Activated CD8-positive, alpha-beta T cell treated with anti-CD3 and anti-CD28 coated beads for 36 hours (primary cell): ENCODE measurements at regions not wholly inside any gene's neighbourhood (a gene's known extent, or its start where the extent isn't known, plus 50 kb on each side); places are given as distances from the start of the nearest gene placed in this dataset.

Source experiments
- ATAC-seq: fragments of 200-7000 bp; cut with Tn5 transposase; one replicate; pipeline ENCODE4 v1.10.0; 2021; ENCODE audit warnings: mild to moderate bottlenecking, moderate library complexity
- CTCF ChIA-PET: fragments of 350-600 bp; sonication (Branson Sonifier 250); formaldehyde crosslinking; loops from one replicate; lab custom pipeline; 2021; ENCODE audit warnings: antibody characterized with exemption; lab: Charles Lee
- POLR2A ChIA-PET: fragments of 350-600 bp; sonication (Branson Sonifier 250); formaldehyde crosslinking; loops from one replicate; lab custom pipeline; 2021; ENCODE audit warnings: antibody characterized with exemption; lab: Charles Lee
- DNase-seq: peaks from one replicate; pipeline ENCODE4 v3.0.0-alpha.2; 2020
- H3K27ac Mint-ChIP-seq: one replicate; pipeline ENCODE4 v1.8.0; 2021; ENCODE audit warnings: mild to moderate bottlenecking, mixed read lengths
- H3K27me3 Mint-ChIP-seq: one replicate; pipeline ENCODE4 v1.8.0; 2021; ENCODE audit warnings: mixed read lengths
- H3K36me3 Mint-ChIP-seq: one replicate; pipeline ENCODE4 v1.8.0; 2021; ENCODE audit warnings: low read depth, mixed read lengths
- H3K4me1 Mint-ChIP-seq: one replicate; pipeline ENCODE4 v1.8.0; 2021; ENCODE audit warnings: low read depth, mixed read lengths
- H3K4me3 Mint-ChIP-seq: one replicate; pipeline ENCODE4 v1.8.0; 2021; ENCODE audit warnings: mild to moderate bottlenecking, moderate library complexity, mixed read lengths
- H3K9me3 Mint-ChIP-seq: one replicate; pipeline ENCODE4 v1.8.0; 2021; ENCODE audit warnings: mixed read lengths
- CTCF ChIP-seq: fragments of 200-600 bp; IDR thresholded peaks from one replicate; pipeline ENCODE4 v1.8.0; 2022; ENCODE audit warnings: antibody characterized with exemption, mild to moderate bottlenecking
- intact Hi-C: fragments of 100-400 bp; cut with micrococcal nuclease; formaldehyde crosslinking; loops from one replicate; pipeline ENCODE4 v1.10.0; 2022

- POLR2A ChIA-PET, result interaction anchor here (0.5 kb wide), 1 partner anchor 289 kb away, joined by 3 read pairs; the partner anchor contains the start of gene ANKRD31
- intact Hi-C loops, result no loop called here
- no peak overlapping the region for H3K4me3 Mint-ChIP-seq
- ATAC-seq (no peak), DNase-seq (no peak)
- H3K27ac Mint-ChIP-seq, result no peak overlapping the region
- H3K27me3 Mint-ChIP-seq, result peaks cover 12% of the 10 kb centered on the region
- H3K9me3 Mint-ChIP-seq, result no peaks in the 10 kb centered on the region
- H3K36me3 Mint-ChIP-seq, result no peaks in the 10 kb centered on the region
- CTCF ChIA-PET, result interaction anchor here (1.1 to 3.6 kb wide), 4 partner anchors 11 to 289 kb away, joined by 3 to 19 read pairs (median 4); partner anchors contain the start of gene ANKRD31
- peaks cover 11% of the 10 kb centered on the region for H3K4me1 Mint-ChIP-seq
- TF ChIP-seq CTCF, result no peak
Measured at GRCh38 chr5:74948031-74948546, 81.9 kb upstream of the FAM169A start.

GRCh38 chr5:74946471-74946870 is 80.3 kb upstream of the FAM169A start:
- DNase-seq, result no peak
- Mint-ChIP-seq H3K27ac (no peak overlapping the region), H3K4me1 (peaks cover 11% of the 10 kb centered on the region), H3K9me3 (no peaks in the 10 kb centered on the region), H3K4me3 (no peak overlapping the region), H3K27me3 (peaks cover 12% of the 10 kb centered on the region), H3K36me3 (no peaks in the 10 kb centered on the region)
- TF ChIP-seq CTCF, result no peak
- POLR2A ChIA-PET, result no interaction called here
- CTCF ChIA-PET, result interaction anchor here (0.7 to 3.6 kb wide), 2 partner anchors 12 to 104 kb away, joined by 3 to 19 read pairs; no protein-coding TSS in a partner anchor
- no peak for ATAC-seq
- intact Hi-C loops, result no loop called here

GRCh38 chr5:74945561-74946165 is 79.5 kb upstream of the FAM169A start:
- TF ChIP-seq CTCF, result no peak
- no peaks in the 10 kb centered on the region for H3K9me3 Mint-ChIP-seq
- DNase-seq, result peak; percentile 79
- no peak overlapping the region for H3K4me3 Mint-ChIP-seq
- no peak overlapping the region for H3K27ac Mint-ChIP-seq
- peak; percentile 96 for ATAC-seq
- CTCF ChIA-PET, result interaction anchor here (0.7 to 3.6 kb wide), 2 partner anchors 11 to 104 kb away, joined by 3 to 19 read pairs; no protein-coding TSS in a partner anchor
- H3K36me3 Mint-ChIP-seq, result no peaks in the 10 kb centered on the region
- intact Hi-C loops, result no loop called here
- peaks cover 11% of the 10 kb centered on the region for H3K4me1 Mint-ChIP-seq
- POLR2A ChIA-PET, result no interaction called here
- peaks cover 12% of the 10 kb centered on the region for H3K27me3 Mint-ChIP-seq

- DNase-seq, result no peak
- H3K36me3 Mint-ChIP-seq, result no peaks in the 10 kb centered on the region
- no peak for TF ChIP-seq CTCF
- ChIA-PET POLR2A (no interaction called here), CTCF (interaction anchor here (1.0 kb wide), 2 partner anchors 9 to 18 kb away, joined by 3 read pairs; no protein-coding TSS in a partner anchor)
- ATAC-seq, result no peak
- H3K27me3 Mint-ChIP-seq, result peaks cover 11% of the 10 kb centered on the region
- H3K4me1 Mint-ChIP-seq, result peaks cover 11% of the 10 kb centered on the region
- intact Hi-C loops, result no loop called here
- H3K9me3 Mint-ChIP-seq, result no peaks in the 10 kb centered on the region
- H3K27ac Mint-ChIP-seq, result no peak overlapping the region
- no peak overlapping the region for H3K4me3 Mint-ChIP-seq
Measured at GRCh38 chr5:74943905-74944304, 77.7 kb upstream of the FAM169A start.

GRCh38 chr5:74942622-74943286 is 76.6 kb upstream of the FAM169A start:
- Mint-ChIP-seq H3K4me3 (no peak overlapping the region), H3K4me1 (peaks cover 15% of the 10 kb centered on the region), H3K36me3 (no peaks in the 10 kb centered on the region), H3K27me3 (peaks cover 11% of the 10 kb centered on the region), H3K9me3 (no peaks in the 10 kb centered on the region), H3K27ac (no peak overlapping the region)
- no peak for ATAC-seq
- intact Hi-C loops, result no loop called here
- ChIA-PET POLR2A (no interaction called here), CTCF (no interaction called here)
- no peak for DNase-seq
- TF ChIP-seq CTCF, result no peak
